ENCODE measurements at regions not wholly inside any gene's neighbourhood (a gene's known extent, or its start where the extent isn't known, plus 50 kb on each side); places are given as distances from the start of the nearest gene placed in this dataset.
A peak's percentile ranks its signal among the peaks of the same experiment; 100 is the strongest.
"Not testable (repeated sequence)": the region's sequence is repeated elsewhere in the genome, so short reads cannot be mapped to it uniquely, and the experiment has no call there.

GRCh38 chr7:65146118-65146914 lies 139.8 kb upstream of the ERV3-1 start:
- not testable (repeated sequence) for DNase-seq (ENCODE audit: low read depth, low spot score)

DNA sequence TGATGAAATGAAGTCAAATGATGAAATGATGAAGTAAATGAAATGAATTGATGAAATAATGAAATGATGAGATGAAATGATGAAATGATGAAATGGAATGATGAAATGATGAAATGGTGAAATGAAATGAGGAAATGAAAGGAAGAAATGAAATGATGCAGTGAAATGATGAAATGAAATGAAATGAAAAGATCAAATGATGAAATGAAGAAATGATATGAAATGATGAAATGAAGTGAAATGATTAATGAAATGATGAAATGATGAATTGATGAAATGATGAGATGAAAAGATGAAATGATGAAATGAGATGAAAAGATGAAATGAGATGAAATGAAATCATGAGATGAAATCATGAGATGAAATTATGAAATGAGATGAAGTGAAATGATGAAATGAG lies 139.2 kb upstream of the ERV3-1 start:
- not testable (repeated sequence) for DNase-seq (ENCODE audit: low read depth, low spot score)

GRCh38 chr7:65145008-65145407 lies 138.5 kb upstream of the ERV3-1 start:
- DNase-seq (ENCODE audit: low read depth, low spot score): not testable (repeated sequence)

GRCh38 chr7:65144557-65144956 lies 138.1 kb upstream of the ERV3-1 start:
- not testable (repeated sequence) for DNase-seq (ENCODE audit: low read depth, low spot score)

GRCh38 chr7:65144119-65144518 lies 137.6 kb upstream of the ERV3-1 start:
- not testable (repeated sequence) for DNase-seq (ENCODE audit: low read depth, low spot score)

DNA sequence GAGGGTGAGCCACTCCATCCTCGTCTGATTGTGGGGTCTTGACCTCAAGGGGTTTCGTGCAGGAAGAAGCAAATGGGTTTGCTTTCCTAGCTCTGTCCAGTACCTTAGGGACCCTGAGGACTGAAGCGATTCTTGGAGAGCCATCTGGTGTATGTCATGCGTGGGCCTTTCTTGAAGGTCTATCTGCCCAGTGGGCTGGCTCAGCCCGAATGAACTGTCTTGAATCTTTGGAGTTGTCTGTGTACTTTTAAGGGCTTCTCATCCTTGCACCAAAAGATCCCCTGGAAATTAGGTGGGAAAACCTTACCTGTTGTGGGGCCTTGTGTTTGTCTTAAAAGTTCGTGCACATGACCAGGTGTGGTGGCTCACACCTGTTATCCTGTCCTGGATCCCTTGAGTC lies 135.4 kb upstream of the ERV3-1 start:
- DNase-seq (ENCODE audit: low read depth, low spot score): not testable (repeated sequence)

- DNase-seq (ENCODE audit: low read depth, low spot score): not testable (repeated sequence)
These were observed 134.9 kb upstream of the ERV3-1 start for GRCh38 chr7:65141405-65141778.

DNA sequence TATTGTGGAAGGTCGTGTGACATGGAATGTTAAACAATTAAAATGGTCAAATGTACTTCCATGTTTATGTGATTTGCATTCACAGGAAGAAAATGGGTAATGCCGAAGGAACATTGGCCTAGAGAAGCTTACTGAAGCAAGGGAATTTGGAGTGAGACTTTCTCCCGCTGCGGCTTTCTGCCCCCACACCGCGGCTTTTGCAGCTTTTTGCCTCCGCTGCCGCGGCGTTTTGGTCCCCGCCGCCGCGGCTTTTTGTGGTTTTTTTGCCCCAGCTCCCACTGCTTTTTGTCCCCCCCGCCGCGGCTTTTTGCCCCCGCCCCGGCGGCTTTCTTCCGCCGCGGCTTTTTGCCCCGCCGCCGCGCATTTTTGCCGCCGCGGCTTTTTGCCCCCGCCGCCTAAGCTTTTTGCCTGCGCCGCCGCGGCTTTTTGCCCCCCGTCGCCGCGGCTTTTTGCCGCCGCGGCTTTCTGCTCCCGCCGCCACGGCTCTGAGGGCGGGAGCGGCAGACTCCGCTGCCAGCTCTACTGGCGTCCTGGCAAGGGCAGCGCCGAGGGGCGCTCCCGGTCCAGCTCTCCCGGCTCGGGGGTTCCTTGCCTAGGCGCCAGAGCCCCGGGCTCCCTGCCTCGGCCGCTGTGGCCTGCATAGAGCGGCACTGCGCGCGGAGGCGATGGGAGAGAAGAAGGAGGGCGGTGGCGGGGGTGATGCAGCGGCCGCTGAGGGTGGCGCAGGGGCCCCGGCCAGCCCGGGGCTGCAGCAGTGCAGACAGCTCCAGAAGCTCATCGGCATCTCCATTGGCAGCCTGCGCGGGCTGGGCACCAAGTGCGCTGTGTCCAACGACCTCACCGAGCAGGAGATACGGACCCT lies 134.3 kb upstream of the ERV3-1 start:
- DNase-seq (ENCODE audit: low read depth, low spot score): not testable (repeated sequence)

- DNase-seq (ENCODE audit: low read depth, low spot score): not testable (repeated sequence)
These were observed 130.4 kb upstream of the ERV3-1 start for GRCh38 chr7:65136850-65137249.

DNA sequence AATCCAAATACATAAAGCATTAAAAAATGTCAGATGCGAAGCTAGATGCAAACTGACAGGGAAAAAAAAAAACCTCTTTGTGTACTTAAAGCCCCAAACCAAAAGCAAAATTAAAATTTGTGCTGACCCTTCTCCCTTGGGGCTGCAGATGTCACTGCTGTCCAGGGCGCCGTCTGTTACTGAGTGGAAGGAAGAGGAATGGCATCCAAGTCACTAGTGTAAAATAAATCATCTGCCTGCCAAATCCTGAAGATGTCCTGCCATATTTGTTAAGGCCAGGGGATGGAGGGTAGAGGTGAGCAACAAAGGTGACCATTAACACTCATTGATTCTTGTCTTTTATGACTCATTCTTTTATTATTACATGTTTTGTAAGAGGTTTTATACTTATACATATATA lies 126.6 kb upstream of the ERV3-1 start:
- DNase-seq (ENCODE audit: low read depth, low spot score): not testable (repeated sequence)

DNA sequence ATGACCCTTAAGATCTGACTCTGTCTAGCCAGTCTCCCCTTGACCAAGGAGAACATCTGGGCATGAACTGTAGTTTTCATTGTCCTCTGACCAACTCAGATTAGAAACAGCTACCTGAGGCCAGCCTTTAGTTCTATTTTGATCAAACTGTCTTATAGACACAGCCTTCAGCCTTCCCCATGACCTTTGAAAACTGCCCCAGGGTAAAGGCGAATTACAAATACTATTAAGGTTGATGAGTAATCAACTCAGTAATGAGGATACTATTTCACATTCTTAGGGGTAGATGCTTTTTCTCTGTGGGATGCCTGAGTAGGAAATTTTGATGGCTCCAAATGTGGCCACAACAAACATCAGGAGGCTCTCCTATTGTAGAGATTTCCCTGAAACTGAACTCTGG lies 125.8 kb upstream of the ERV3-1 start:
- DNase-seq (ENCODE audit: low read depth, low spot score): not testable (repeated sequence)

DNA sequence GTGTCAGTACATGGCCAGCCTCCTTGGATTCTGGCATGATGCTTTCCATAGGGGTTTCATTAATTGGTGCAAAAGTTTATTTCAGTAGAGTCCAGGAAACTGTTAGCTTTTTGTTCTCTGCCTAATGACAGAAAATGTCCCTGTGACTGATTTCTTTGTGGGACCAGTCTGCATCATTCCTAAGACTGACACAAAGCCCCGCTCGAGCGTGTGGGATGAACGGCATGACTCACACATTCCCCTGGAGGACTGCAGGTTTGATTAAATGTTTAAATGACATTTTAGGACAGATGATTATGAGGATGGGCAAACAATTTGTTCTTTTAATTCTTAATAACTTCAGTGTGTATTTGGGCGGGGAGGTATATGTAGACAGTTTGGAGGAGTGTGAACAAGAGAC lies 120.9 kb upstream of the ERV3-1 start:
- DNase-seq (ENCODE audit: low read depth, low spot score): not testable (repeated sequence)

- not testable (repeated sequence) for DNase-seq (ENCODE audit: low read depth, low spot score)
These were observed 118.1 kb upstream of the ERV3-1 start for GRCh38 chr7:65124600-65124999.

GRCh38 chr7:65105650-65106203 lies 99.2 kb upstream of the ERV3-1 start:
- not testable (repeated sequence) for DNase-seq (ENCODE audit: low read depth, low spot score)

GRCh38 chr7:65100499-65100898 lies 94.0 kb upstream of the ERV3-1 start:
- DNase-seq (ENCODE audit: low read depth, low spot score): not testable (repeated sequence)

DNA sequence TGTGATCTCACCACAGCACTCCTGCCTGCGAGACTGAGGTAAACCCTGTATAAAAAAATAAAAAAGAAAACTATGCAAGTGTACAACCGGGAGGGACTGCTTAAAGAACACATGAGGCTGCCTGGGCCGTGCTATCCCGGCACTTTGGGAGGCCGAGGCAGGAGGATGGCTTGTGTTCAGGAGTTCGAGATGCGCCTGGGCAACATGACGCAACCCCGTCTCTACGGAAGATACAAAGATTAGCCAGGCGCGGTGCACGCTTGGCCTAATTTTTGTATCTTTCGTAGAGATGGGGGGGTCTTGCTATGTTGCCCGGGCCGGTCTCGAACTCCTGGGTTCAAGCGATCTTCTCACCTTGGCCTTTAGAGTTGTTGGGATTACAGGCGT lies 75.2 kb upstream of the ERV3-1 start:
- DNase-seq (ENCODE audit: low read depth, low spot score): not testable (repeated sequence)

DNA sequence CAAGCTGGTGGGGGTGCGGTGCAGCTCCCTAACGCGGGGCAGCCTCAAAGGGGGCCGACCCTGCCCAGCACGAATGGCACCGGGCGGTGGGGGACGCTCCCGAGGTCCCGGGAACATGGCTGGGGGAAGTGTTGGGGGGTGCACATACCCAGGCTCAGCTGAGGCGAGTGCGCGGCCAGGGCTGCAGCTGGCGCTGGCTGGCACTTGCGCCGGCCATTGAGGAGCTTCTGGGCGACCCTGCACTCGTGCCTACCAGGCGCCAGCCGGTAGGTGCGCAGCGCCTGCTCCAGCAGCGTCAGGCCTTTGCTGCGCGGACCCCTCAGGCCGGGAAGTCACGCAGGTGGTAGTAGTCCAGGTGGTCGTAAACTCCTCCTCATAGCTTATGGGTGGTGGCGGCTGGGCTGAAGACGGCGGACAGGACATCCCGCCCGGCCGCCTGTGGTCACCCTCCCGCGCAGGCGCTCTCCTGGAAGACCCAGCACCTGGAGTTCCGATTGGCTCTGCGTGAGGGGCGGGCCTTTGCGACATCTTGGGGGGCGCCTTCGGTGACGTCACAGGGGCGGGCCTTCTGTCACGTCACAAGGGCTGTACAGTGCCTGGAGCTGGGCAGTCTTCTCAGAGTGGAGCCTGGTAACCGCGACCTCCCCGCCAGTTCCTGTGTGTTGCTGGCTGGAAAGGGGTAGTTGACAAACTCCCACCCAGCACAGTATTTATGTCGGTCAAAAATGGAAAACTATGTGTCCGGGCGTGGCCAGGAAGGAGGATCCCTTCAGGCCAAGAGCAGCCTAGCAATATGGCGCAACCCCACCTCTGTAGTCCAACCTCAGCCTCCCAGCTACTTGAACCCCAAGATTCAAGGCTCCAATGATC lies 74.5 kb upstream of the ERV3-1 start:
- peak; percentile 78 for DNase-seq (ENCODE audit: low read depth, low spot score)

GRCh38 chr7:65074959-65075358 lies 68.5 kb upstream of the ERV3-1 start:
- DNase-seq (ENCODE audit: low read depth, low spot score): not testable (repeated sequence)

DNA sequence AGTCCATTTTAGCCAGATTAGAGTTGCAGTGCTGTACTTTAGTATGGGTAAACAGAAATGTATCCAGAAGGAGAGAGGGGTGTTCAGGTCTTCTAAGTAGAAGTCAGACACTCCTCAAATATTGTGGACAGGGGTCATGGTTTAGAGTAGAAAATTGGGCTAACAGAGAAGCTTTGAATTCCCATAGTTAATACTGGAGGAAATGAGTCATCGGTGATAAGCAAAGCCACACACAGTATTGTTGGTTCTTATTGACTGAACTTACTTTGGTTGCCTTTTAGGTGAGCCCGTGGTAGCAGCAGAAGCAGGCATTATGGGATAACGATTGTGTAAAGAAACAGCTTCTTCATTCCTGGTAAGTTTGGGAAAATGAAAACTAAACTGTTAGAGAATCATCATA lies 66.7 kb upstream of the ERV3-1 start:
- DNase-seq (ENCODE audit: low read depth, low spot score): not testable (repeated sequence)

GRCh38 chr7:65071854-65072431 lies 65.5 kb upstream of the ERV3-1 start:
- not testable (repeated sequence) for DNase-seq (ENCODE audit: low read depth, low spot score)

GRCh38 chr7:65069476-65069875 lies 63.0 kb upstream of the ERV3-1 start:
- DNase-seq (ENCODE audit: low read depth, low spot score): not testable (repeated sequence)

Data from activated CD4-positive, CD25-positive, alpha-beta regulatory T cell treated with anti-CD3 and anti-CD28 coated beads, Interleukin-2, amount 50 U/mL, for 16 hours (primary cell).